HG03457 (cell line): ENCODE measurements at regions not wholly inside any gene's neighbourhood (a gene's known extent, or its start where the extent isn't known, plus 50 kb on each side); places are given as distances from the start of the nearest gene placed in this dataset.

Experiments used
- ATAC-seq: cut with Tn5 transposase; IDR thresholded peaks from one replicate; pipeline ENCODE4 v1.9.1; 2021; ENCODE audit warnings: moderate number of reproducible peaks; ENCODE audit not compliant: unreplicated experiment

DNA sequence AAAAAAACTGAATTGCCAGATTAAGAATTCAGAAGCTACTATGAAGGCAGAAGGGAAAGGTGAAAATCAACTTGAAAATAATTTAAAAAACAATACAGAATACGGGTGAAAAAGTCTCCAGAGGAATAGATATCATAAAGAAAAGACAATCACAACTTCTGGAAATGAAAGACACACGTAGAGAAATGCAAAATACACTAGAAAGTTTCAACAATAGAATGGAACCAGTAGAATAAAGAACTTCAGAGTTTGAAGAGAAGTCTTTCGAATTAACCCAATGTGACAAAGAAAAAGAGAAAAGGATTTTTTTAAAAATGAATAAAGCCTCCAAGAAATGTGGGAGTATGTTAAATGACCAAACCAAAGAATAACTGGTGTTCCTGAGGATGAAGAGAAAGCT lies 263.8 kb upstream of the FAT3 start:
- ATAC-seq, result no peak

GRCh38 chr11:91959411-91959810 lies 265.2 kb upstream of the FAT3 start:
- ATAC-seq, result no peak

- ATAC-seq, result no peak
Observed at GRCh38 chr11:91956711-91957110, 267.9 kb upstream of the FAT3 start.

- no peak for ATAC-seq
Observed at GRCh38 chr11:91955206-91955605, 269.4 kb upstream of the FAT3 start.

GRCh38 chr11:91952056-91952455 lies 272.6 kb upstream of the FAT3 start:
- ATAC-seq, result no peak

GRCh38 chr11:91947215-91947820 lies 277.3 kb upstream of the FAT3 start:
- no peak for ATAC-seq

- no peak for ATAC-seq
Observed at GRCh38 chr11:91946397-91946951, 278.1 kb upstream of the FAT3 start.

GRCh38 chr11:91935120-91935519 lies 289.5 kb upstream of the FAT3 start:
- ATAC-seq, result no peak

GRCh38 chr11:91932151-91932821 lies 292.3 kb upstream of the FAT3 start:
- ATAC-seq, result no peak

DNA sequence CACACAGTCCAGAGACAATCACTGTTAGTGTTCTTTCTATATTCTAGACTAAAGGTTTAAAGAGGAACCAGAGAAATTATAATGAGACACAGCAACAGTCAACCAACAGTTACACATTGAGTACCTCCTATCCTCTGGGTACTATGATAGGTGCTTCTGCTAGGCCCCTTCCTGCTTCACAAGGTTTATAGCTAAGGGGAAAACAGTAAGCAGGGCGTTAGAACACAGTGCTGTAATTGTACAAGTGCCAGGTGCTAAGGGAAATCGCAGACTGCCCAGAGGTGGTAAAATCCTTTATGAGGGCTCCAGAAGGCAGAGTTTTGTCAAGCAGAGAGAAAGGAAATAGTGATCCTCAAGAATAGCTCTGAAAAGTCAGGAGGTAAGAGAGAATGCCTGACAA lies 297.2 kb upstream of the FAT3 start:
- ATAC-seq, result no peak

- ATAC-seq, result no peak
Observed at GRCh38 chr11:91926965-91927364, 297.7 kb upstream of the FAT3 start.

- ATAC-seq, result no peak
Observed at GRCh38 chr11:91922846-91923245, 301.8 kb upstream of the FAT3 start.

DNA sequence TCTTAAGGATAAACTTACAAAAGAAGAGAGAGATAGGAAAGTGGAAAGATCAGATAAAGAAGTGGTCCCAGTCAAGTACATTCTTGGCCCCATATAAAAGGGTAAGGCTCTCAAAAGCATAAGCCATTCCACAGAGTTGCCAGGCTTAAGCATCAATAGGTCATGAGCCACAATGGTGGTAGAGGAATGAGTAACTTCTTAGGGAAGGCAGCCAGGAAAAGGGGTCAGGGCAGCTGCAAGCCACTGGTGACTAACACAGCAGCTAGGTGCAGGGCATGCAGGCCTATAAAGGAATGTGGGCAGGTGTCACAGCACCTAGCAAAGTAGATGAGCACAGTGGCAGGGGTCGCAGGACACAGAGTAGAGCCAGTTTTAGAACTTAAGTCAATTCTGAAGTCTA lies 302.6 kb upstream of the FAT3 start:
- ATAC-seq, result no peak

- ATAC-seq, result no peak
Observed at GRCh38 chr11:91913407-91913806, 311.2 kb upstream of the FAT3 start.

DNA sequence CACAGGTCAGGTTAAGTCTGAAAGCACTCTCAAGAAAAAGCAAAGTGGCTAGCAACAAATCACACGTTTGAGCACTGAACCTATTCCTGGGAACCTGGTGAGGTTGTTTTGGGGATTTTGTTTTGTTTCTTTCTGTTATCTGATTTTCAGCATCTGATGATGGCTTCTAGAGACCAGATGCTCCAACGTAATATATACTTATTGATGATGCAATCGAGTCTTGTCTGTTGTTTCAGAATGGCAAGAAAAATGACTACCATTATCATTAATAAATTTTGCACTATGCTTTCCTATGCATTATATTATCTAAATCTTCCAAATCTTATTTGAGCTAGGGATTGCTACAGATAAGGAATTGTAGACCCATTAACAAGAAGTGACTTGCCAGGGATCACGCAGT lies 312.3 kb upstream of the FAT3 start:
- ATAC-seq, result no peak

GRCh38 chr11:91906871-91907624 lies 317.6 kb upstream of the FAT3 start:
- no peak for ATAC-seq

DNA sequence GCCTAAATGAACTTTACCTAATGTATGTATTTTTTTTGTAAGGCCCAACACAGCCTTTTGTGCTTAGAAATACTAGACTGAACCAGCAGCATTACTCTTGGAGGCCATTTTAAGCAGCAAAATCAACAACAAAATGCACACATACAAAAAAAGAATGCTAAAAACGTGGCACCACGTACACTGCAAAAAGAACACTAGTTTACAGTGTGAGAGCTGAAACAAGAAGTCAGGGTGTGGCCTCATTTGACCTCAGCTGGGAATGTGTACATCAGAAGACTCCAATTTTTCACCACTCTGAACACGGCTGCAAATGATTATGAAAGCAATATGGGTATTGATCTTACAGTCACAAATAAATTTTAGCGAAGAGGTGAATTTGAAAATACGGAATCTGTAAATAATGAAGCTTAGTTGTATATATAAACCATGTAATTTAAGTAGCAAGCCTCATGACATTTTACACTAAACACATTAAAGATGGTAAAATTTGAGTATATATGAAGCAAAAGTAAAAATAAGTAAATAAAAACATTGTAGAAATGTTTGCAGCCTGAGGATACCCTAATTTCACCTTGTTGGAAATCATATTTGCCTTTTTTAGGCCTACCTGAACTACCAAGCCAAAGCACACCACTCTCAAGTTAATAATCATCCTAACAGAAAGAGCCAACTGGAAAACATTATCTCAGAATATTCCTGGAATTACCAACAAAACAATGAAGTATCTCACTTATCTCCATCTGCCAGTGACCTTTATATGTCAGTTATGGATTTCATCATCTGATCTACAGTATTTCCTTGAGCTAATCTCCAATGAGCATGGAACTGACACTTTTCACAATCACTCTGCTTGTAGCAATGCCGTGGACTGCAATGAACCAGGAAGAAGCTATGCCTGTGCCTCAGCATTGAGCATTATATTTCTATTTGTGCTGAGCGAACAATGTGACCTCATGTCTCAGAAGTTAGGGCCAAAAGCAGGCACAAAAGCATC lies 319.5 kb upstream of the FAT3 start:
- ATAC-seq, result no peak

DNA sequence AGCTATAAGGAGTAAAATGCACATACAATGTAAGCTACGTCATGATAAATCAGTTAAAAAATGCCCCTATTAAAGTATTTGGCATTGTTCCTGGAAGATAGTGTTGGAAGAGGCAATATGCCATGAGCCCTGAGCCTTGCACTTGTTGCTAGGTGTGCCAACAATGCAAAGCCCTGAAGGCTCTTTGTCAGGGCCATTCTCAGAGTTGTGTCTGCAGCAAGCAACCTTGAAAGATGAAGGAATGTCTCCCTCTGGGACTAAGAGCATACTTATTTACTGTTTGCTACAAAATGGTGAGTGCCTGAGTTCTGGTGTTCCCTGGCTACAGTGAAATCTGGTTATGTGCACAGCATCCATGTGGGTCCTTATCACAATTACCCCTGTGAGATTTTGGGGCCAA lies 322.3 kb upstream of the FAT3 start:
- ATAC-seq, result no peak

DNA sequence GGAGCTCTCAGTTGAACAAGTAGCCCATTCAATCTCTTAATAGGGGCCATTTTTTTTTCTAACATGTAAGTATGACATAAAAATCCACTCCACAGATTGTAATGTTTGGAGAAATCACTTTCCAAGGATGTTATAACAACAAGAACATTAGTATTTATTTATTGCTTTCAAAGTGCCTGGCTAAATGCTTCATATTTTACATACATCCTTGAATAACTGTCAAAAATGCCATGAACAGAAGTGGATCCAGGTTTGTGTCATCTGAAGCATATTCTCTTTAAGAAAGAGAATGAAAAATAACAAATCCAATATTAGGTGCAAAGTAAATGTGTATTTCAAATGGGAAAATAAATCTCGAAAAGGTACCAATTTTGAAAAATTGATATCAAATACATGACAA lies 344.0 kb upstream of the FAT3 start:
- ATAC-seq, result no peak

- no peak for ATAC-seq
Observed at GRCh38 chr11:91876746-91877145, 347.9 kb upstream of the FAT3 start.

- no peak for ATAC-seq
Observed at GRCh38 chr11:91872243-91872642, 352.4 kb upstream of the FAT3 start.
